IPS DF 6.9 (cell line): ENCODE measurements at regions not wholly inside any gene's neighbourhood (a gene's known extent, or its start where the extent isn't known, plus 50 kb on each side); places are given as distances from the start of the nearest gene placed in this dataset.

Experiments used
- DNase-seq: peaks from one replicate; pipeline ENCODE4 v3.0.0-alpha.2; 2013; ENCODE audit warnings: low read depth, low spot score
- H3K27ac ChIP-seq: one replicate; pipeline ENCODE4 v1.5.1; 2013; ENCODE audit warnings: low read length, control low read depth
- H3K27me3 ChIP-seq: 2 replicates; pipeline ENCODE4 v1.6.1; 2013; ENCODE audit warnings: mild to moderate bottlenecking, low read length; ENCODE audit not compliant: control insufficient read depth, insufficient read depth
- H3K36me3 ChIP-seq: 2 replicates; pipeline ENCODE4 v1.6.1; 2013; ENCODE audit warnings: low read length; ENCODE audit not compliant: control insufficient read depth, insufficient read depth
- H3K4me1 ChIP-seq: 2 replicates; pipeline ENCODE4 v1.6.1; 2013; ENCODE audit warnings: low read length; ENCODE audit not compliant: control insufficient read depth, insufficient read depth
- H3K4me3 ChIP-seq: 2 replicates; pipeline ENCODE4 v1.5.1; 2013; ENCODE audit warnings: mild to moderate bottlenecking, low read length
- H3K9me3 ChIP-seq: 2 replicates; pipeline ENCODE4 v1.6.1; 2013; ENCODE audit warnings: low read length, inconsistent platforms; ENCODE audit not compliant: control insufficient read depth, insufficient read depth
- WGBS: extraction: QIAGEN DNeasy Blood & Tissue Kit; methylation state at CpG from one replicate; pipeline ENCODE4 v1.1.7; 2013; ENCODE audit warnings: mixed read lengths, missing lambda C conversion rate; ENCODE audit not compliant: insufficient read length, insufficient coverage; 5-methylcytosine and 5-hydroxymethylcytosine counted together

GRCh38 chrX:69395306-69395705, 108.8 kb upstream of the NALF2 start:
- Histone ChIP-seq H3K4me3 (no peak overlapping the region), H3K9me3 (no peaks in the 10 kb centered on the region), H3K36me3 (no peaks in the 10 kb centered on the region), H3K4me1 (peaks cover 2% of the 10 kb centered on the region; the same call in 1 of the 2 replicates), H3K27me3 (no peaks in the 10 kb centered on the region), H3K27ac (no peak overlapping the region)
- no peak for DNase-seq
- no CpG with 5 or more reads among the region's 4 CpGs for WGBS

DNA sequence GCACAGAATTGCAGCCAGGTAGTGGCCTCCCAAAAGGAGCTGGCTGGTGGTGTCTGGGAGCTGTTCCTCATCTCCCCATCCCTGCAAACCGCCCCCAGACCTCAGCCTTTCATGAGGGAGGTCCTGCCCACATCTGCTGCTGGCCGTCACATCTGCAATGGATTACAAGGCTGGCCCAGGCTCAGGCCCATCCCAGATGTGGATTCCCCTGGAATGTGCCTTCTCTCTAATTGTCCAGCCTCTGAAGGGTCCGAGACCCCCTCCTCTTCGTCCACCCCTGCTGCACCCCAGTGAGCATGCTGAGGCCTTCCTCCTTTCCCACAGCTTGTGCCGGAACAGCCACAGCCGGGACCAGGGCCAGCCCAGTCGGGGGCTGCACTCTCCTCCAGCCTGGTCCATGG, 115.0 kb upstream of the NALF2 start:
- Histone ChIP-seq H3K4me3 (no peak overlapping the region), H3K9me3 (no peaks in the 10 kb centered on the region), H3K4me1 (no peaks in the 10 kb centered on the region), H3K36me3 (no peaks in the 10 kb centered on the region), H3K27ac (no peak overlapping the region), H3K27me3 (no peaks in the 10 kb centered on the region; the same call in 1 of the 2 replicates)
- WGBS: no CpG with 5 or more reads among the region's 7 CpGs
- DNase-seq: no peak

GRCh38 chrX:69388526-69388925, 115.6 kb upstream of the NALF2 start:
- Histone ChIP-seq H3K27ac (no peak overlapping the region), H3K9me3 (no peaks in the 10 kb centered on the region), H3K36me3 (no peaks in the 10 kb centered on the region), H3K4me1 (no peaks in the 10 kb centered on the region), H3K4me3 (no peak overlapping the region), H3K27me3 (no peaks in the 10 kb centered on the region; the same call in 1 of the 2 replicates)
- DNase-seq: no peak
- no CpG with 5 or more reads among the region's 5 CpGs for WGBS

DNA sequence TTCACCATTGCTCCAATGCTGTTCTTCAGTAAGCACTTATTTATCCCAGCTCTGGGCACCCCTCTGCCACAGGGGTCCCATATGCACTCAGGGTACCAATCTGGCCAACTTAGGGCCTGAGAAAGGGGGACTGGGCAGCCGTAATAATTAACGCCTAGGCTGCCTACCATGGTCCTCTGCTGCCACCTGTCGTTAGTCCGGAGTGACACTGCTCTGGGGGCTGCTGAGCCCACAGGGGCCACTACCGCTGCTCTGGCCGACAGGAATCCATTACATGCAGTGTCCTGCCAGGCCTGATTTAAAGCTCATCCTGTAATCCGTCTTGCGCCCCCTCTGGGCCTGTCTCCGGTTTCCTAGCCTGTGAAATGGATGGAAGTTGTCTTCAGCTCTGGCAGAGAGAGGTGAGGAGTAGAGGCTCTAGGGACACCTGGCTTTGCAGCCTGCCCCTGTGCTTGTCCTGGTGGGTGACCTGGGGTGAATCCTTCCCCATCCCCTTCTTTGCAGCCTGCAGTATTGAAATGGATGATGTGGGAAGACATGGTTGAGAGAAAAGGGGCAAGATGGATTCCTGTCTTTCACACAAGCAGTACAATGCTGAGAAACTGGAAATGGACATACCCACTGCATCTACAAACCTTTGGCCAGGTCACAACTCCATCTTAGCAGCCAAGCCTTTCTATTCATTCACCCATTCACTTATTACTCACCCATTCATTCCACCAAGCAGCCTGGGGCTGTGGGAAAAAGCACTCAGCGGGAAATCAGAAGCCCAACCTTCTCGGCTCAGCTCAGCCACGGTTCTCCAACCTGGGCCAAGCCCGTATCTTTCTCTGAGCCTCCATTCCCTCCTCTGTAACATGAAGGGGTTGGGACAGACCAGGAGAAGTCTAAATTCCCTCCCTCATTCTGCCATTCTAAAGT, 116.3 kb upstream of the NALF2 start:
- Histone ChIP-seq H3K27me3 (no peaks in the 10 kb centered on the region; the same call in 1 of the 2 replicates), H3K9me3 (no peaks in the 10 kb centered on the region), H3K4me1 (no peaks in the 10 kb centered on the region), H3K36me3 (no peaks in the 10 kb centered on the region), H3K27ac (no peak overlapping the region), H3K4me3 (no peak overlapping the region)
- WGBS: no CpG with 5 or more reads among the region's 13 CpGs
- peak; percentile 54 for DNase-seq

DNA sequence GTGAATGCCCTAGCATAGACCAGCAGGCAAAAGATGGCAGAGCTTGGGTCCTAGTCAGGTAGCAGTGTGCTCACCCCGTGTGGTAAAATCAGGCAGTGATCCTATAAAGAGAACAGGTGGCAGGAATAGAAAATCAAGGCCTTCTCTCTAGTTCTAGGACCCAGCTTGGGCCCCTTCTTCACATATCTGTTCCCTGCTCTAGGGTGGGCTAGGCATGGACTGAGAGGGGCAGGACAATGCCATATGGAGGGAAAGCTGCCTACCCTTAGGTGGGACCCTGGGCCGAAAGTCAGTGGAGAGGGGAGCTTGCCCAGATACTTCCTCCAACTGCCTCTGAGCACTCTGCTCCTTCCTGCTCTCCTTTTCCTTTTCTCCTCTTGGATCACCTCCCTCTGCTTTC, 117.4 kb upstream of the NALF2 start:
- no CpG with 5 or more reads among the region's 2 CpGs for WGBS
- no peaks in the 10 kb centered on the region for H3K9me3 ChIP-seq

GRCh38 chrX:69379412-69379811, 124.7 kb upstream of the NALF2 start:
- Histone ChIP-seq H3K36me3 (no peaks in the 10 kb centered on the region), H3K9me3 (no peaks in the 10 kb centered on the region), H3K27me3 (no peaks in the 10 kb centered on the region), H3K27ac (no peak overlapping the region), H3K4me1 (no peaks in the 10 kb centered on the region), H3K4me3 (no peak overlapping the region)
- no CpG with 5 or more reads among the region's 3 CpGs for WGBS
- DNase-seq: no peak

More for the DNA sequence above, 117.4 kb upstream of the NALF2 start:
- DNase-seq: no peak
- H3K27me3 ChIP-seq: no peaks in the 10 kb centered on the region; the same call in 1 of the 2 replicates
- H3K4me3 ChIP-seq: no peak overlapping the region
- no peaks in the 10 kb centered on the region for H3K4me1 ChIP-seq
- no peak overlapping the region for H3K27ac ChIP-seq
- H3K36me3 ChIP-seq: no peaks in the 10 kb centered on the region

- no peaks in the 10 kb centered on the region for H3K36me3 ChIP-seq
- no peak overlapping the region for H3K4me3 ChIP-seq
- H3K9me3 ChIP-seq: no peaks in the 10 kb centered on the region
- WGBS: no CpG with 5 or more reads among the region's 1 CpG
- H3K27ac ChIP-seq: no peak overlapping the region
- no peak for DNase-seq
- H3K27me3 ChIP-seq: no peaks in the 10 kb centered on the region
- no peaks in the 10 kb centered on the region for H3K4me1 ChIP-seq
These were observed 129.6 kb upstream of the NALF2 start for GRCh38 chrX:69374569-69374968.

GRCh38 chrX:69372435-69372834, 131.7 kb upstream of the NALF2 start:
- no peaks in the 10 kb centered on the region for H3K9me3 ChIP-seq
- H3K4me3 ChIP-seq: no peak overlapping the region
- H3K27me3 ChIP-seq: no peaks in the 10 kb centered on the region
- H3K27ac ChIP-seq: no peak overlapping the region
- H3K36me3 ChIP-seq: no peaks in the 10 kb centered on the region
- H3K4me1 ChIP-seq: no peaks in the 10 kb centered on the region
- no peak for DNase-seq

GRCh38 chrX:69371159-69371558, 133.0 kb upstream of the NALF2 start:
- Histone ChIP-seq H3K36me3 (no peaks in the 10 kb centered on the region), H3K27ac (no peak overlapping the region), H3K27me3 (no peaks in the 10 kb centered on the region), H3K9me3 (no peaks in the 10 kb centered on the region), H3K4me3 (no peak overlapping the region), H3K4me1 (no peaks in the 10 kb centered on the region)
- no peak for DNase-seq
- no CpG with 5 or more reads among the region's 1 CpG for WGBS

DNA sequence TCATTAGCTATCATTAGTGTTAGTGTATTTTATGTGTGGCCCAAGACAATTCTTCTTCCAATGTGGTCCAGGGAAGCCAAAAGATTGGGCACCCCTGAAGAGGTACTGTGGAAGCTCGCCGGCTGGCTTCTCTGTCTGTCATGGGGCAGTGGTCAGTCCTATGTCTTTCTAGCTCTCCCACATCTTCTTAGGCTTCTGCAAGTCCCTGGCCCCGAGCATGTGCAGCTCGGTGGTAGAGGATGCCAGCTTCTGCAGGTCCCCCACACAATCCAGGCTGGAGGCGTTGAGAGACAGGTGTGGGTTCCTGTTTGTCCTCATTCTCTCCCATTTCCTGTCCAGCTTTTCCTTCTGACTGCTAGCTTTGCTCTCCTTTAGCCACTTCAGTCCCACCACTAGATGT, 134.1 kb upstream of the NALF2 start:
- DNase-seq: no peak
- H3K27ac ChIP-seq: no peak overlapping the region
- H3K27me3 ChIP-seq: no peaks in the 10 kb centered on the region
- H3K36me3 ChIP-seq: no peaks in the 10 kb centered on the region
- H3K9me3 ChIP-seq: no peaks in the 10 kb centered on the region
- no peak overlapping the region for H3K4me3 ChIP-seq
- WGBS: no CpG with 5 or more reads among the region's 5 CpGs
- no peaks in the 10 kb centered on the region for H3K4me1 ChIP-seq

DNA sequence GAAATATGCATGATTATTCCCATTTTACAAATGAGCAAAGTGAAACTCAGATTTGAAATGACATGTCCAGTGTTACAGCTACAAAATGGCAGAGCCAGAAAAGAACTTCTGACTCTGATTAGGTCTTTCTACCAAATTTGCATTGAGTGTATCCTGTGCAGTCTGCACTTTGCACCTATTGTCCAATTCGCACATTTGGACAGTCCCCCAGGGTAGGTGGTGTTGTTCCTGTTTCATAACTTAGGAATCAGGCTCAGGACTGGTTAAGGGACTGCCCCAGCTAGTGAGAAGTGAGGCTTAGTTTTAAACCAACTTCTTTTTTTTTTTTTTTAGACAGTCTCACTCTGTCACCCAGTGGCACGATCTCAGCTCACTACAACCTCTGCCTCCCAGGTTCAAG, 137.9 kb upstream of the NALF2 start:
- no peaks in the 10 kb centered on the region for H3K27me3 ChIP-seq
- no peaks in the 10 kb centered on the region for H3K9me3 ChIP-seq
- H3K4me3 ChIP-seq: no peak overlapping the region
- no peaks in the 10 kb centered on the region; the same call in 1 of the 2 replicates for H3K4me1 ChIP-seq
- no peaks in the 10 kb centered on the region for H3K36me3 ChIP-seq
- no peak for DNase-seq
- no peak overlapping the region for H3K27ac ChIP-seq
- WGBS: no CpG with 5 or more reads among the region's 2 CpGs
